Naive thymus-derived CD8-positive, alpha-beta T cell (primary cell): ENCODE measurements at regions not wholly inside any gene's neighbourhood (a gene's known extent, or its start where the extent isn't known, plus 50 kb on each side); places are given as distances from the start of the nearest gene placed in this dataset.

Source experiments
- ATAC-seq, 2 donors: fragments of 150-1000 bp; cut with Tn5 transposase in 1 of 2; sonication (Bioruptor Pico), chemical (Tn5 transposase) in 1 of 2; 1 replicate in 1 of 2; 2 replicates in 1 of 2; pipeline ENCODE4 v1.10.0; 2021; ENCODE audit warnings: mild to moderate bottlenecking in 2 of 2, moderate library complexity in 2 of 2
- POLR2A ChIA-PET: fragments of 350-600 bp; sonication (Branson Sonifier 250); formaldehyde crosslinking; loops from one replicate; lab custom pipeline; 2021; ENCODE audit warnings: antibody characterized with exemption; lab: Charles Lee
- DNase-seq, 10 donors: peaks; one replicate each; pipeline versions ENCODE4 v3.0.0 to v3.0.0-alpha.2; 2020 to 2022
- H3K27ac Mint-ChIP-seq, 10 donors: one replicate each; pipeline ENCODE4 v1.8.0; 2020 to 2022; ENCODE audit warnings: mild to moderate bottlenecking in 10 of 10, mixed read lengths in 10 of 10, moderate library complexity in 4 of 10, inconsistent platforms in 1 of 10
- H3K27me3 Mint-ChIP-seq, 5 donors: one replicate each; pipeline ENCODE4 v1.8.0; 2021 to 2022; ENCODE audit warnings: mixed read lengths in 5 of 5
- H3K36me3 Mint-ChIP-seq, 3 donors: one replicate each; pipeline ENCODE4 v1.8.0; 2020 to 2022; ENCODE audit warnings: mixed read lengths in 3 of 3, mild to moderate bottlenecking in 2 of 3, inconsistent platforms in 1 of 3
- H3K4me1 Mint-ChIP-seq, 4 donors: one replicate each; pipeline ENCODE4 v1.8.0; 2021 to 2022; ENCODE audit warnings: mixed read lengths in 4 of 4
- H3K4me3 Mint-ChIP-seq, 10 donors: one replicate each; pipeline ENCODE4 v1.8.0; 2020 to 2022; ENCODE audit warnings: mild to moderate bottlenecking in 10 of 10, mixed read lengths in 10 of 10, moderate library complexity in 6 of 10, inconsistent platforms in 1 of 10
- H3K9me3 Mint-ChIP-seq, 9 donors: one replicate each; pipeline ENCODE4 v1.8.0; 2020 to 2022; ENCODE audit warnings: mixed read lengths in 9 of 9, mild to moderate bottlenecking in 3 of 9, inconsistent platforms in 1 of 9, moderate library complexity in 1 of 9

DNA sequence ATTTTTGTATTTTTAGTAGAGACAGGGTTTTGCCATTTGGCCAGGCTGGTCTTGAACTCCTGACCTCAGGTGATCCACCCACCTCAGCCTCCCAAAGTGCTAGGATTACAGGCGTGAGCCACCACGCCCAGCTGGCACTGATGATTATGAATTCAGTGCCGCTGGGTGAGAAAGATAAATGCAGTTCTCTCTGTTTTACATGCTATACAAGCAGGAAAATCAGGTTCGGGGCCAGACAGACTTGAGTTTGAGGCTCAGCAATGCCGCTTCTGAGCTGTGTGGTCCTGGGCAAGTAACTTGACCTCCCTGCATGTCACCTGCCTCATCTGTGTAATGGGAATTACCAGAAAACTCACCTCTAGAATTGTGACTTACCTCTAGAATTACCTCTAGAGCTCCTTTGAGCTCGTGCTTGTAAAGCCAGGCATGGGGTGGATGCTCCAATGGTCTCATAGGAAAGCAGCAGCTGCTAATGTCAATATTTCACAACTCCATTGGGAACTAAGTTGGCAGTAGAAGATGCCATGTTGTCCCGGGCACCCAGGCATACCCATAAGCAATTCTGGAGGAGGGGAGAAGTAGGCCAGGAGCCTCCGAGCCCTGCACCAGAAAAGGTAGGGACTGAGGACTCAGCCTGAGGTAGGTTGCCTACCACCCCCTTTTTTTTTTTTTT lies 119.8 kb upstream of the SLC25A33 start:
- no peak overlapping the region for H3K4me3 Mint-ChIP-seq

DNA sequence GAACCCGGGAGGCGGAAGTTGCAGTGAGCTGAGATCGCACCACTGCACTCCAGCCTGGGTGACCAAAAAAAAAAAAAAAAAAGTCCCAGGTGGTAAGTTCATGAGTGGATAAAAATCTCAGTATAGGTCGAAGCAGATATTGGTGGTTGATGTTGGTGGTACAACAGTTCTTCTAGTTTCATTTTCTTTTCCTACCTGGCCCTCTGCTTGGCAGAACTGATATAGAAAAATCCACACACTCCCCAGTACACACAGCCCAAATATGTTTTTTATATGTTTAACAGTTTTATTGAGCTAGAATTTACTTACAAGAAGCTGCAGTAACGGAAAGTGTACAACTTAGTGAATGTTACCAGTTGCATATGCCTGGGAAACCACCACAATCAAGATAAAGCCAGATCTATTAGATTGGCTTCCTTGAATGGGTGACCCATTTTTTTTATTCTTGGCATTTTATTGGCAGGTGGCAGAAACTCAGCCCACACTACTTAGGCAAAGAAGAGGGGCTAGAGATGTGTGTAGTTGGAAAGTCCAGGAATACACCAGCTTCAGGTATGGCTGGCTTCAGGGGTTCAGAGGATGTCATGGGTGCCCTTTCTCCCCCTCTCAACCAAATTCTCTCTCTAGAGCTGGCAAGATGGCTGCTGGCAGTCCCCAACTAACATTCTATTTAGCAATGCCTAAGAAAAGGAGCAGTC lies 118.3 kb upstream of the SLC25A33 start:
- POLR2A ChIA-PET: no interaction called here
- ATAC-seq (no peak), DNase-seq (no peak)
- Mint-ChIP-seq H3K36me3 (peaks cover 0 to 5% (median 0%) of the 10 kb centered on the region in 3 donors), H3K27me3 (peaks cover 0 to 20% (median 2%) of the 10 kb centered on the region in 5 donors), H3K4me3 (no peak overlapping the region), H3K4me1 (peaks cover 16 to 77% (median 47%) of the 10 kb centered on the region in 4 donors), H3K27ac (peak overlapping the region in 2 of 10 donors; percentile 2 to 32), H3K9me3 (no peaks in the 10 kb centered on the region)

More for the DNA sequence above, 119.8 kb upstream of the SLC25A33 start:
- POLR2A ChIA-PET: no interaction called here
- H3K27me3 Mint-ChIP-seq: peaks cover 0 to 20% (median 2%) of the 10 kb centered on the region in 5 donors
- H3K4me1 Mint-ChIP-seq: peaks cover 10 to 63% (median 34%) of the 10 kb centered on the region in 4 donors
- no peak for ATAC-seq
- peak overlapping the region in 1 of 10 donors; percentile 31 for H3K27ac Mint-ChIP-seq
- H3K36me3 Mint-ChIP-seq: peaks cover 0 to 5% (median 0%) of the 10 kb centered on the region in 3 donors
- DNase-seq: no peak
- H3K9me3 Mint-ChIP-seq: no peaks in the 10 kb centered on the region

DNA sequence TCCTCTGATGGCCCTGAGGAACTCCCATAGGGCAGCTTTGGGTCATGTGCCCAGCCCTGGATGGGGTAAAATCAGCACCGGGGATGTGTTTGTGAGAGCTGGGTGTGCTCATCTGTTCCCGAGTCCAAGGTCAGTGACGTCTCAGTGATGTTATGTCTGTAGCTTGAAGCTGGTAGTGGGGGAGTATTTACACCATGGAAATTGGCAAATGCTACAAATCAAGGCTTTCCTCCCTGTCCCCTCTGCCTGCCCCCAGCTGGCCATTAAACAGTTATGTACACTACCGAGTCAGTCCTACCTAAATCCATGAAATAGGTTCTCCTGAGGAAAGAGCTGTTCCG lies 117.8 kb upstream of the SLC25A33 start:
- POLR2A ChIA-PET: no interaction called here
- Mint-ChIP-seq H3K4me1 (peaks cover 21 to 79% (median 49%) of the 10 kb centered on the region in 4 donors), H3K27me3 (peaks cover 0 to 20% (median 2%) of the 10 kb centered on the region in 5 donors), H3K27ac (no peak overlapping the region), H3K9me3 (no peaks in the 10 kb centered on the region), H3K36me3 (peaks cover 0 to 5% (median 0%) of the 10 kb centered on the region in 3 donors), H3K4me3 (no peak overlapping the region)
- DNase-seq (no peak), ATAC-seq (no peak)

DNA sequence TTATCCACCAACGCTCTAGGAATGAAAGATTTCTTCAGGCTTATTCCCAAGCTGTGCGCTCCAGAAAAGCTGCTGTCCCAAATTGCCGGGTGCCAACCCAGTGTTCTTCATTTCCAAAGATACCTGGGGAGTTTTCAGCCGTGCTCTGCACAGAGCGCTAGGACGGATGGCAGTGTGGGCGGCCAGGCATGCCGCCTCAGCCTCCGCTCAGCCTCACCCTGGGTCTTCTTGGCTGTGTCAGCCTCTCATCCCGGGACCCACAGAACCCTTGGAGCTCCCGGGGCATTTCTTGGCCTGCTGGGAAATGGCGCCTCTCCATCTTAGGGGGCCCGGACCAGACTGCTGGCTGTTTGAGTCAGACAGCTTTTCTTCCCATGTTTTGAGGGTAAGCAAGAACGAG lies 116.9 kb upstream of the SLC25A33 start:
- H3K9me3 Mint-ChIP-seq: no peaks in the 10 kb centered on the region
- no peak for DNase-seq
- H3K4me1 Mint-ChIP-seq: peaks cover 18 to 78% (median 48%) of the 10 kb centered on the region in 4 donors
- H3K36me3 Mint-ChIP-seq: peaks cover 0 to 5% (median 0%) of the 10 kb centered on the region in 3 donors
- POLR2A ChIA-PET: no interaction called here
- no peak for ATAC-seq
- H3K27ac Mint-ChIP-seq: no peak overlapping the region
- peaks cover 0 to 20% (median 2%) of the 10 kb centered on the region in 5 donors for H3K27me3 Mint-ChIP-seq
- no peak overlapping the region for H3K4me3 Mint-ChIP-seq

DNA sequence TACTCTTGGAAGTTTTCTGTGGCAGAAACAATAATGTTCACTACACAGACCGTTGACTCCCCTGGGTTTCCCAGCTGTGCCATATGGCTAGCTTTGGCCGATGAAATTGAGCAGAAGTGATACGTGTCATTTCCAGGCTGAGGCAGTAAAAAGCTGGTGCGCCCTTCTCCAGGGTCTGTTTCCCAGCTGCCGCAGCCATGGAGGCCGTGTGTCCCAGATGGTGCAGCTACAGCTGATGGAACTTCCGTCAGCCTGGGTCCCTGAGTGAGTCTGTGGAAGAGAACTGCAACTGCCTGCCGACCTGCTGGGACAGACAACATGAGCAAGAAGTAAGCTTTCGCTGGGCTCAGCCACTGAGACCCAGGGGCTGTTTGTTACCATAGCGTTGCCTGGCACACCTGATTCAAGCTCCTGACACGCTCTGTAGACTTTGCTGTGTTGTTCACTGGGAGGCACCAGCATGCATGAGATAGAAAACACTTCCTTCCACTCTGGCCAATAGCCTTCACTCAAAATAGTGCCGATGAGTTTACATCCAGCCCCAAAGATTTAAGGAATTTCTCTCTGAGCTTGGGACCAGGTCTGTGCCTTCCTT lies 116.3 kb upstream of the SLC25A33 start:
- Mint-ChIP-seq H3K27me3 (peaks cover 0 to 20% (median 2%) of the 10 kb centered on the region in 5 donors), H3K4me1 (peaks cover 14 to 77% (median 44%) of the 10 kb centered on the region in 4 donors), H3K36me3 (peaks cover 0 to 5% (median 0%) of the 10 kb centered on the region in 3 donors), H3K4me3 (no peak overlapping the region), H3K9me3 (no peaks in the 10 kb centered on the region), H3K27ac (peak overlapping the region in 1 of 10 donors; percentile 19)
- DNase-seq (no peak), ATAC-seq (no peak)
- POLR2A ChIA-PET: no interaction called here

DNA sequence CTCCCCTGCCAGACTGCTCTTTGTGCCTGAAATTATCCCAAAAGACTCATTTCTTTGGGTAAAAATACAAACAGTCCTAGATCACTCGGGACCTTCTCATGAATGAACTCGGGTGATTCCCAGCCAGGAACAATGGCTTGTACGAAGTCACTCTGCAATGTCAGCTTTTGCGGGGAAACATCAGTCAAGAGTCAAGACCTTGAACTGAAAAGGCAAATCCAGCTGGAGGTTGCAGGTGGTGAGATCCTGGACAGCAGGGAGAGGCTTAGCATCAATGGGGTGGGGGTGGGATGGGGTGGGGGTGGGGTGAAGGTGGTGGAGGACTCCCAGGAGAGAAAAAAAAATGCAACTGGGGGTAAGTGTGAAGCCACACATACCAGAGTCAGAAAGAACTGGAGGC lies 115.0 kb upstream of the SLC25A33 start:
- POLR2A ChIA-PET: no interaction called here
- H3K9me3 Mint-ChIP-seq: no peaks in the 10 kb centered on the region

DNA sequence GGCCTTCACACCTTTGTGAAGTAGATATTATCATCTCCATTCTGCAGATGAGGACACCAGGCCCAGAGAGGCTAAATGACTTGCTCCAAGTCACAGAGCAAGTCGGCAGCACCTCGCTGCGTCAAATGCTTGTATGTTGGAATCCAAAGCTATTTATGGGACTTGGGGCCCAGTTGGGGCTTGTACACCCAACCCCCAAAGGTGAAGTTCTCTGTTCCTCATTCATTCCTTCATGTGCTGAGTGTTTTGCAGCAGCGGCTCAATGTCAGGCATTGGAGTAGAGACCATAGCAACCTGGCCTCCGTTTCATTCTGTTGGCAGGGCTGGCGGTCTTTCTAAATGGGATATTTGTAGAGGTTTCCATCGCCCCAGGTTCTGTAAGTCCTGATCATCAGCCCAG lies 113.4 kb upstream of the SLC25A33 start:
- Mint-ChIP-seq H3K4me3 (peak overlapping the region; percentile 55 to 83 (median 74)), H3K27me3 (peaks cover 0 to 16% (median under 1%) of the 10 kb centered on the region in 5 donors), H3K27ac (peak overlapping the region; percentile 84 to 95 (median 89)), H3K4me1 (peaks cover 28 to 79% (median 56%) of the 10 kb centered on the region in 4 donors), H3K9me3 (no peaks in the 10 kb centered on the region), H3K36me3 (peaks cover 0 to 4% (median 0%) of the 10 kb centered on the region in 3 donors)
- DNase-seq (peak in 1 of 10 donors; percentile 4), ATAC-seq (peak in 1 of 2 donors; percentile 9)
- POLR2A ChIA-PET: interaction anchor here (1.3 to 2.1 kb wide), 4 partner anchors 9 to 192 kb away, joined by 4 to 12 read pairs (median 4); partner anchors contain the start of gene H6PD

More for the DNA sequence above, 115.0 kb upstream of the SLC25A33 start:
- DNase-seq (no peak), ATAC-seq (no peak)
- Mint-ChIP-seq H3K4me1 (peaks cover 20 to 80% (median 50%) of the 10 kb centered on the region in 4 donors), H3K27ac (peak overlapping the region in 1 of 10 donors; percentile 29), H3K4me3 (no peak overlapping the region), H3K27me3 (peaks cover 0 to 23% (median 2%) of the 10 kb centered on the region in 5 donors), H3K36me3 (peaks cover 0 to 5% (median 0%) of the 10 kb centered on the region in 3 donors)

DNA sequence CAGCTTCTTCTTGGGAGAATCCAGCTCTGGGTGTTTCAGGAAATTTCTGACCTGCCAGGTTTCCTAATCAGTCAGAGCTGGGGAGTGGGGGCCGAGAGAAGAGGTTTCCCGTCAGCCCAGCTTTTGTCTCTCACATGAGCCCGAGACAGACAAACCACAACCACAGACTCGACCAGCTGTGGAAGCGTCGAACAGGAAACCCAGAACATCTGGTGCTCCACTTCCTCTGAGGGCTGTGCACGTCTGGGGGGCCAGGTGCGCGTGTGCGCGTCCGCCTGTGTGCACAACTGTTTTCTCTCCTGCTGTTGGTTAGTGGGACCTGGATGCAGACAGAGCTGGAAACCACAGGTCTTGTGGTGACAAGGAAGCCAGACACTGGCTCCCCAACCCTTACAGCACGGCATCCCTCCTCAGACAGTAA lies 113.0 kb upstream of the SLC25A33 start:
- H3K27me3 Mint-ChIP-seq: peaks cover 0 to 13% (median 0%) of the 10 kb centered on the region in 5 donors
- POLR2A ChIA-PET: interaction anchor here (1.3 to 2.1 kb wide), 4 partner anchors 9 to 192 kb away, joined by 4 to 12 read pairs (median 4); partner anchors contain the start of gene H6PD
- no peaks in the 10 kb centered on the region for H3K9me3 Mint-ChIP-seq
- H3K4me3 Mint-ChIP-seq: peak overlapping the region; percentile 55 to 83 (median 74)
- peak overlapping the region; percentile 84 to 95 (median 89) for H3K27ac Mint-ChIP-seq
- DNase-seq: peak; percentile 52 to 92 (median 84)
- H3K4me1 Mint-ChIP-seq: peaks cover 28 to 76% (median 55%) of the 10 kb centered on the region in 4 donors
- ATAC-seq: peak; percentile 67 to 76
- H3K36me3 Mint-ChIP-seq: peaks cover 0 to 3% (median 0%) of the 10 kb centered on the region in 3 donors

DNA sequence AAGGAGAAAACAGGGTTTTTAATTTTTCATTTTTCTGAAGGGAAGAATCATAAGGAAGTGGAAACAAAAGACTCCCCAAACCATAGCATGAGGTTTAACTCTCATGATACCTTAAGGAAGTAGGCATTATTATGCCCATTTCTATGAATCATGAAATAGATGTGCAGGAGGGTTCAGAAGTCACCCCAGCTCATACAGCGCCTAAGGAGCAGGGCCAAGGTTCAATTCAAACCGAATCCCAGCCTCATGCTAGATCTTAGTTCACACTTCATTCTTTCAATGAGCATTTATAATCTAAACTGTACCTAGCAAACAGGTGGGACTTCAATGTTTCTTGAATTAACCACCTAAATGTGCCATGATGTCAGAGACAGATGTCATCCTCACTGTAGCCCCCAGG lies 111.9 kb upstream of the SLC25A33 start:
- Mint-ChIP-seq H3K36me3 (peaks cover 0 to 3% (median 0%) of the 10 kb centered on the region in 3 donors), H3K27ac (peak overlapping the region; percentile 2 to 100 (median 86)), H3K4me1 (peaks cover 28 to 73% (median 55%) of the 10 kb centered on the region in 4 donors), H3K9me3 (no peaks in the 10 kb centered on the region), H3K4me3 (peak overlapping the region in 8 of 10 donors; percentile 15 to 75 (median 33)), H3K27me3 (peaks cover 0 to 13% (median 0%) of the 10 kb centered on the region in 5 donors)
- POLR2A ChIA-PET: interaction anchor here (1.1 to 2.1 kb wide), 3 partner anchors 10 to 18 kb away, joined by 3 to 12 read pairs (median 4); no protein-coding TSS in a partner anchor
- no peak for DNase-seq
- ATAC-seq: no peak

DNA sequence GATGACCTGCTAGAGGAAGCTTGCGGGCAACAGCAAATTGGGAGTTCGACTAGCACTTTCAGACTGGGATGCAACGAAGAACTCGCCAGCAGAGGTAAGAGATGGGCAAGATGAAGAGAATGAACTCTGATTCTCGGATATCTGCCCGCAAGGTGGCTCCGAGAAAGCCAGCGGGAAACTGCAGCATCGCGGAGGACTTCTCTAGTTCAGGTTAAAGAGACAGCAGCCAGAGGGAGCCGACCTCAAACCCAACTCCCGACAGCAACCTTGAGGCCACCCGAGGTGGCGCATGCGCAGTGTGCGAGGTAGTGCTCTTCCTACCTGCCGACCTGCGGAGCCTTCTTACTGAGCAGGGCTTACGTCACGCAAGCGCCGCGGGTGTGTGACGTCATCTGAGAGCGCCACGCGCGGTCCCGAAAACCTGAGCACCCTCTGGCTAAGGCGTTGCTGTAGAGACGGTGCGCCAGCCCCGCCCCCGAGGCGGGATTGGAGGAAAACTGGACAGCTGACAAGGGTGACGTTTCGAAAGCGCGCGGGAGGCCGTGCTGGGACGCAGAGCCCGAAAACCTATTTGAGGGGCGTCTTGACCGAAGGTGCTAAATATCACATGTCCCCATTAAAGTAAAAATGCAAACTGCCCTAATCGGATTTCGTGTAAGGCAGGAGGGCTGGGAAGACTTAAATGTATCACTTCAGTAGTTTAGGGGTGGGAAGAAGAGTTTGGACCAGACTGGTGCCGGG lies 110.5 kb upstream of the SLC25A33 start:
- Mint-ChIP-seq H3K9me3 (no peaks in the 10 kb centered on the region), H3K4me3 (peak overlapping the region; percentile 90 to 100 (median 97)), H3K27me3 (peaks cover 0 to 4% (median 0%) of the 10 kb centered on the region in 5 donors), H3K36me3 (no peaks in the 10 kb centered on the region), H3K4me1 (peaks cover 28 to 59% (median 53%) of the 10 kb centered on the region in 4 donors), H3K27ac (peak overlapping the region; percentile 93 to 100 (median 99))
- POLR2A ChIA-PET: interaction anchor here (1.0 kb wide), 1 partner anchor 1044 kb away, joined by 3 read pairs; the partner anchor contains the start of gene DFFA
- DNase-seq (peak; percentile 96 to 100 (median 100)), ATAC-seq (peak; percentile 74 to 77)

DNA sequence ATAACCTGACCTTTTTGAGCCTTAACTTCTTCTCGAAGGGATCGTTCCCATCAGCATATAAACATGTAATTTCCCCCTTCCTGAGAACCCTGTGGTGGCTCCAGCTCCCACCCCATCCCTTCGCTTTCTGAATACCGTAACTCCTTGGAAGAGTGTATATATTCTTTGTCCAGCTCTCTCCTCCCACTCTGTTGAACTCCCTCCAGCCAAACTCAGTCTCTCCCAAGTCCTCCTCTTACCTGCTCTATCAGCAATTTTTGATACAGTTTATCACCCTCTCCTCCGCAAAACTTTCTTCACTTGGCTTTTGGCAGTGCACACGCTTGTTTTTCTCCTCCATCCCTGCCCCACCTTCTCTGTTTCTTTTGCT lies 109.9 kb upstream of the SLC25A33 start:
- Mint-ChIP-seq H3K4me1 (peaks cover 28 to 55% (median 51%) of the 10 kb centered on the region in 4 donors), H3K27ac (peak overlapping the region; percentile 93 to 100 (median 99)), H3K4me3 (peak overlapping the region; percentile 90 to 100 (median 97)), H3K27me3 (peaks cover 0 to 4% (median 0%) of the 10 kb centered on the region in 5 donors), H3K9me3 (no peaks in the 10 kb centered on the region), H3K36me3 (no peaks in the 10 kb centered on the region)
- POLR2A ChIA-PET: interaction anchor here (1.0 kb wide), 1 partner anchor 1043 kb away, joined by 3 read pairs; the partner anchor contains the start of gene DFFA
- no peak for ATAC-seq
- DNase-seq: no peak
